Activated CD8-positive, alpha-beta memory T cell treated with anti-CD3 and anti-CD28 coated beads, Interleukin-2, amount 10 ng/mL, durations not matched to agents 7 days and 5 days (primary cell): ENCODE measurements at regions not wholly inside any gene's neighbourhood (a gene's known extent, or its start where the extent isn't known, plus 50 kb on each side); places are given as distances from the start of the nearest gene placed in this dataset.
A peak's percentile ranks its signal among the peaks of the same experiment; 100 is the strongest.

ENCODE experiments used
- ATAC-seq: fragments of 150-1000 bp; cut with Tn5 transposase; one replicate; pipeline ENCODE4 v1.10.0; 2021; ENCODE audit warnings: moderate library complexity
- CTCF ChIA-PET: fragments of 350-600 bp; sonication (Branson Sonifier 250); formaldehyde crosslinking; loops from one replicate; lab custom pipeline; 2021; ENCODE audit warnings: antibody characterized with exemption; lab: Charles Lee
- DNase-seq: peaks from one replicate; pipeline ENCODE4 v3.0.0-alpha.2; 2020
- H3K27ac Mint-ChIP-seq: one replicate; pipeline ENCODE4 v1.8.0; 2021; ENCODE audit warnings: mild to moderate bottlenecking, mixed read lengths
- H3K27me3 Mint-ChIP-seq: one replicate; pipeline ENCODE4 v1.8.0; 2021; ENCODE audit warnings: mixed read lengths
- H3K36me3 Mint-ChIP-seq: one replicate; pipeline ENCODE4 v1.8.0; 2021; ENCODE audit warnings: mild to moderate bottlenecking, mixed read lengths
- H3K4me1 Mint-ChIP-seq: one replicate; pipeline ENCODE4 v1.8.0; 2021; ENCODE audit warnings: mixed read lengths
- H3K4me3 Mint-ChIP-seq: one replicate; pipeline ENCODE4 v1.8.0; 2021; ENCODE audit warnings: mild to moderate bottlenecking, moderate library complexity, mixed read lengths
- H3K9me3 Mint-ChIP-seq: one replicate; pipeline ENCODE4 v1.8.0; 2022; ENCODE audit warnings: low read depth, mixed read lengths

DNA sequence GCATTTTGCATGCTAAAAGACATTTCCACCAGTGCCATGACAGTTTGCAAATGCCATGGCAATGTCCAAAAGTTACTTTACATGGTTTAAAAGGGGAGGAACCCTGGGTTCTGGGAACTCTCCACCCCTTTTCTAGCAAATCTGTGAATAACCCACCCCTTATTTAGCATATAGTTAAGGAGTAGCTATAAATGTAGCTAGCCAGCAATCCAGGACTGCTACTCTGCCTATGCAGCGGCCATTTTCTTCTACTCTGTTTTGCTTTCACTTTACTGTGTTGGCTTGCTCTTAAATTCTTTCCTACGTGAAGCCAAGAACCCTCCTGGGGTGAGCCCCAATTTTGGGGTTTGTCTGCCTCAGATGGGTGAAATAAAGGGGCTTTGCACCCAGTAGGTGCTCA, 141.0 kb downstream of the PTPN11 start:
- CTCF ChIA-PET = no interaction called here
- Mint-ChIP-seq H3K27me3 (peaks cover 4% of the 10 kb centered on the region), H3K9me3 (no peaks in the 10 kb centered on the region), H3K4me3 (no peak overlapping the region), H3K36me3 (no peaks in the 10 kb centered on the region), H3K27ac (no peak overlapping the region), H3K4me1 (no peaks in the 10 kb centered on the region)
- no peak for DNase-seq
- peak; percentile 47 for ATAC-seq

DNA sequence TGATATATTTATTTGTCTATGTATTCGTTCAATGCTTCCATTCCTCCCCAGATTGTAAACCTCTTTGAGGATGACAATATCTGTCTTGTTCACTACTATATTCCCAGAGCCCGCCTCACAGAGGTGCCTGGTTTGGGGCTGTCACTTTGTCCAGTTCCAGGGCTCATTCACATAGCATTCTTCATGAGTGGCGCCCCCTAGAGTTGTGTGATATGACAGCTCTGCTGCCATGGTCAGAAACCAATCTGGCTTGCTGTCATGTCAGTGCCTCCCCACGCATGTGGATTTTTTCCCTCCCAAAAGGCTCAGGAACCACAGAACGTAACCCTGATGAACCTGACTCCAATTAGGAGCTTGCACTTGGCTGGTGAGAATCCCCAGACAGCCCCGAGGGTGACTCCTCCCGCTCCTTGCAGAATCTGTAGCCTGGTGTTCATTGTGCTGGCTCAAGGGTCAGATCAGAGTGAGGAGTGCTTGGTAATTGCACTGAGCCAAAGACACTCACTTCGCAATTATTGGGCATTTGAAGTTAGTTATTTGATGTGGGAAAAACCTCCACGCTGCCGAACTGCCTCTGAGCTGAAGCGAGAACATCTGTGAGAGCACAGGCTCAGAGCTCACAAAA, 145.5 kb downstream of the PTPN11 start:
- ATAC-seq = no peak
- no peak overlapping the region for H3K4me3 Mint-ChIP-seq
- no peaks in the 10 kb centered on the region for H3K9me3 Mint-ChIP-seq
- H3K36me3 Mint-ChIP-seq = no peaks in the 10 kb centered on the region
- H3K27ac Mint-ChIP-seq = no peak overlapping the region
- CTCF ChIA-PET = no interaction called here
- DNase-seq = no peak
- peaks cover 15% of the 10 kb centered on the region for H3K27me3 Mint-ChIP-seq
- H3K4me1 Mint-ChIP-seq = no peaks in the 10 kb centered on the region

DNA sequence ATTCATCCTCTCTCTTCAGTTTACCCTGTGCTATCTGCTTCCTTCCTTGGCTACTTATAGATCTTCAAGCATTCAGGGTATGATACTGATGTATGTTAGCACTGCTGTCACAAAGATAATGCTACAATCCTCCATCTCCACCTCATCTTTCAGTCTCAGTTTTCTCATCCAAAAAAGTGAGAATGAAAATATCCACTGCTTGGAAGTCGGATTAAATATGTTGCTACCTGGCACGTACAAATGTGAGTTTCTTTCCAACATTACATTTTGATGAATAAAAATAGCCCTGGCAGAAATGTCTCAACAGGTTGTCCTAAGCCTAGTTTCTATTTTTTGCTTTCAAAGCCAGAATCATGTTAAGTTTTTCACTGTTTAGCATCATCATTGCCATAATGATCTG, 149.9 kb downstream of the PTPN11 start:
- no peaks in the 10 kb centered on the region for H3K4me1 Mint-ChIP-seq
- CTCF ChIA-PET = no interaction called here
- no peaks in the 10 kb centered on the region for H3K9me3 Mint-ChIP-seq
- H3K36me3 Mint-ChIP-seq = no peaks in the 10 kb centered on the region
- no peak for DNase-seq
- peaks cover 28% of the 10 kb centered on the region for H3K27me3 Mint-ChIP-seq
- ATAC-seq = no peak
- H3K4me3 Mint-ChIP-seq = no peak overlapping the region
- H3K27ac Mint-ChIP-seq = no peak overlapping the region

DNA sequence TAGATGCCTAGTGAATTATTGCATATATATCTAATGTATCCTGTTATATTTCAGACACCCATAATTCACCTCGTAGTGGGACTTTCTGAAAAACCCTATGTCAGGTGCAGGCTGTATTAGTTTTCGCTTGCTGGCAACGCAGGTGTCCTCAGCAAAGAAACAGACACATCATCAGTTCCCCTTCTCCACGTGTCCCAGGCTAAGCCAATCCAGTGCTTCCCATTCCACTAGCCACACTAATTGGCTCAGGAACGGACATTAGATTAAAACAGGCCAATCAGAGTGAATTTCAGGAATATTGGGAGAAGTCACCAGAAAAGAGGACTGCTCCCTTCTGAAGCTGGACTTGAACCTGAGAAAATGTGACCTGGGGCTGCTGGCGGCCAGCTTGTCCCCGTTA, 151.3 kb downstream of the PTPN11 start:
- CTCF ChIA-PET = no interaction called here
- no peak for ATAC-seq
- H3K27me3 Mint-ChIP-seq = peaks cover 30% of the 10 kb centered on the region
- no peaks in the 10 kb centered on the region for H3K4me1 Mint-ChIP-seq
- no peaks in the 10 kb centered on the region for H3K36me3 Mint-ChIP-seq
- no peak overlapping the region for H3K4me3 Mint-ChIP-seq
- no peak overlapping the region for H3K27ac Mint-ChIP-seq
- no peaks in the 10 kb centered on the region for H3K9me3 Mint-ChIP-seq
- DNase-seq = no peak

DNA sequence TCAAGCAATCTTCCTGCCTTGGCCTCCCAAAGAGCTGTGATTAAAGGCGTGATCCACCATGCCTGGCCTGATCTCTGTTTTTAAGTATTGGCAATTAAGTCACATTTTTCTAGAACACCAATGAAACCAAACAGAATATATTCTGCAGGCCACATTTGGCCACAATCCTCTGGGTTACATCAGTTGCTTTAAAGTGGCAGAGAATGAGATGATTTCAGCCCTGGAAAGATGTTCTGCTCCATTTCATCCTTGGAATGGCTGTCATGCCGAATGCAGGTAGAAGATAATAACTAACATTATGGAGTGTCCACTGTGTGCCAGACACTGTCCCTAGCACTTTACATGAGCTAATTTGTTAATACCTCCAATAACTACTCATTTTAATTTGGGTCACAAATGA, 154.4 kb downstream of the PTPN11 start:
- no peaks in the 10 kb centered on the region for H3K4me1 Mint-ChIP-seq
- peaks cover 41% of the 10 kb centered on the region for H3K27me3 Mint-ChIP-seq
- H3K27ac Mint-ChIP-seq = no peak overlapping the region
- CTCF ChIA-PET = no interaction called here
- DNase-seq (no peak), ATAC-seq (no peak)
- H3K4me3 Mint-ChIP-seq = no peak overlapping the region
- no peaks in the 10 kb centered on the region for H3K9me3 Mint-ChIP-seq
- no peaks in the 10 kb centered on the region for H3K36me3 Mint-ChIP-seq

DNA sequence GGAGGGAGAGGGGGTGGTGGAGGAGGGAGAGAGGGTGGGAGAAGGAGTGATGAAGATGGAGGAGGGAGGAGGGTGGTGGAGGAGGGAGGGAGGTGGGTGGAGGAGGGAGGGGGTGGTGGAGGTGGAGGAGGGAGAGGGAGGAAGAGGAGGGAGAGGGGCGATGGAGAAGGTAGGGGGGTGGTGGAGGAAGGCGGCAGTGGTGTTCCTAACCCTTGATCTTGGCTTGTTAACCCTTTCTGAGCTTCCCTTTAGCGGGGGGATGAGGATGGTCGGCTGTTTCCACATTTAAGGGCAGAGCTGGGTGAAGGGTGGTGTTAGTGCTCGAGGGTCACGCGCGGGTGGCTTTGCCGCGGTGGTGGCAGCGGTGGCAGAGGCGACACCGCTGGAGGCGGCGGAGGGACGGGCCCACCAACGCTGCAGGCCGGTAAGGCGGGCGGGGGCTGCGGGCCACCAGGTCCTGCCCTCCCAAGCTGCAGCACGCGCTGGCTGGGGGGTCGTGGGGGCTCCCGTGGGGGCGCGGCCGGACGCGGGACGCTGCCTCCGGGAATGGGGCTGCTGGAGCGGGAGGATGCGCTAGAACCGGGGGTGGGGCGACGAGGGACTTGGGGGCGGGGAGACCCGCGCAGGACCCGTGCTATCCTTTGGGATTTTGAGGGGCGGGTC, 156.3 kb downstream of the PTPN11 start:
- DNase-seq (no peak), ATAC-seq (no peak)
- Mint-ChIP-seq H3K27me3 (peaks cover 45% of the 10 kb centered on the region), H3K4me3 (no peak overlapping the region), H3K9me3 (no peaks in the 10 kb centered on the region), H3K4me1 (no peaks in the 10 kb centered on the region), H3K27ac (no peak overlapping the region), H3K36me3 (no peaks in the 10 kb centered on the region)
- CTCF ChIA-PET = no interaction called here

DNA sequence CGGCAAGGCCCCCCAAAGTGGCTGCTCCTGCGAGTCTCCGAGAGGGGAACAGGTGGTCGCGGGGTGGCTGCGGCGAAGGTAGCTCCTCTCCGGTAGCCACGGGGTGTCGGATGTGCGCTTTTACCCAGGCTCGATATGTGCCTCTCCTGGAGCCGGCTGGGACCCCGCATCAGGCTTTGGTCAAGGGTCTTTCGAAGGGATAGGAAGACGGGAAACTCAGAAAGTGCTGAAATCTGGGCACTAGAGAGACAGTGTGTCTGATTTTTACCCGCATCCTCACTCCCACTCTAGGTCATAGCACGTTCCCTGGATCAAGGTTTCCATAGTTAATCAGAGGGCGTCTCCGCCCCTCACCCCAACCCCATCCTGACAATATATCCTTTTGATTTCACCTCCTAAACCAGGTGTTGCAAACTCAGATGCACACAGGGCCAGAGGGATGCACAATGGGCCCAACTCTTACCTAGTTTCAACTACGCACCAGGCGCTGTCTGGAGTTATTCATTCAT, 156.9 kb downstream of the PTPN11 start:
- no peak overlapping the region for H3K27ac Mint-ChIP-seq
- CTCF ChIA-PET = no interaction called here
- no peaks in the 10 kb centered on the region for H3K4me1 Mint-ChIP-seq
- H3K4me3 Mint-ChIP-seq = no peak overlapping the region
- H3K9me3 Mint-ChIP-seq = no peaks in the 10 kb centered on the region
- DNase-seq (no peak), ATAC-seq (no peak)
- H3K27me3 Mint-ChIP-seq = peaks cover 45% of the 10 kb centered on the region
- H3K36me3 Mint-ChIP-seq = no peaks in the 10 kb centered on the region

DNA sequence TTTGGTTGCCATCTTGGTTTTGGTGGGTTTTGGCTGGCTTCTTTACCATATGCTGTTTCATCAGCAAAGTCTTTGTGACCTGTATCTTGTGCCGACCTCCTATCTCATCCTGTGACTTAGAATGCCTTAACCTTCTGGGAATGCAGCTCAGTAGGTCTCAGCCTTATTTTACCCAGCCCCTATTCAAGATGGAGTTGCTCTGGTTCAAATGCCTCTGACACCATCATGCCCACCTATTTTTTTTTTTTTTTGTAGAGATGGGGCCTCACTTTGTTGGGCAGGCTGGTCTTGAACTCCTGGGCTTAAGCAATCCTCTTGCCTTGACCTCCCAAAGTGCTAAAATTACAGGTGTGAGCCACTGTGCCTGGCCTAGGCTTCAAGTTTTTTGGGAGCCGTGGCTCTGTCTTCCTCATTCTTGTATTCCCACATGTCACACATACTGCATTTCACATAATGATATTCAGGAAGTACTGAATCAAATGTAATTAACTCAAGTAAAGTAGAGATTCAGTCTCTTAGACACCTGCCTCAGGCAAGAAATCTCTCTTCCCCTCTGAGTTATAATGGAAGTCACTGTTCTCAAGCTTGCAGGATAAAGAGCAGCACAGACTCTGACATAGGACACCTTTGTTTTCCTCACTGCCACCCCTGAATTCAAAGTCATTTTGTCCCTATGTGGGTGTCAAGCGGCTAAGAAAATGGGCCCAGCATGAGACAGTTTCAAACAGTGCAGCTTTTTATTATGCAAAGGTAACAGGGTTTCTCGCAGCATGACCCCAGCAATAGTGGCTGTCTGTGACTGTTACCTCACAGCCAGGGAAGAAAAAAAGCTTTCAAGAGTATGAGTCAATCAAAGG, 159.0 kb downstream of the PTPN11 start:
- H3K4me3 Mint-ChIP-seq = no peak overlapping the region
- CTCF ChIA-PET = no interaction called here

DNA sequence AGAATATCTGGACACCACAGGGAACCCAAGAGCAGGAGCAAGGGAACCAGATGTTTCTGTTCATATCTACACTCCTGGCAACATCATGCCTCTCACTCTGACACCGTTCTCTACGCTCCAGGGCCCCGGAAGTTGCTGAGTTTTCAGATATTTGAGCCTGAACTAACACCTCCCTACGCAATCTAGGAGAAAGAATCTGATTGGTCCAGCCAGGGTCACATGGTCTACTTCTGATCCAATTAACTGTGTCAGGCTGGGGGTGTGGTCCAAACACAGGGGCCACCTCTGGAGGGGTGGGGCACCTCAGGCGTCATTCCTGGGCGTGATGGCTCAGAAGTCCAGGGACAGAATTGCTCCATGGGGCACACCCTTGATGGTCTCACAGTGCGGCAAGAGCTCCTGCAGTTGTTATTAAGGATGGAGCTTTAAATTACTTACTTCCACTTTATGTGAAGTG, 165.5 kb downstream of the PTPN11 start:
- Mint-ChIP-seq H3K27ac (no peak overlapping the region), H3K4me1 (no peaks in the 10 kb centered on the region), H3K27me3 (peaks cover 16% of the 10 kb centered on the region), H3K9me3 (no peaks in the 10 kb centered on the region), H3K4me3 (no peak overlapping the region), H3K36me3 (no peaks in the 10 kb centered on the region)
- CTCF ChIA-PET = no interaction called here
- no peak for DNase-seq
- ATAC-seq = no peak

More for the DNA sequence above, 159.0 kb downstream of the PTPN11 start:
- no peak overlapping the region for H3K27ac Mint-ChIP-seq
- DNase-seq (no peak), ATAC-seq (no peak)
- H3K27me3 Mint-ChIP-seq = peaks cover 40% of the 10 kb centered on the region
- H3K4me1 Mint-ChIP-seq = no peaks in the 10 kb centered on the region
- H3K9me3 Mint-ChIP-seq = no peaks in the 10 kb centered on the region
- no peaks in the 10 kb centered on the region for H3K36me3 Mint-ChIP-seq

DNA sequence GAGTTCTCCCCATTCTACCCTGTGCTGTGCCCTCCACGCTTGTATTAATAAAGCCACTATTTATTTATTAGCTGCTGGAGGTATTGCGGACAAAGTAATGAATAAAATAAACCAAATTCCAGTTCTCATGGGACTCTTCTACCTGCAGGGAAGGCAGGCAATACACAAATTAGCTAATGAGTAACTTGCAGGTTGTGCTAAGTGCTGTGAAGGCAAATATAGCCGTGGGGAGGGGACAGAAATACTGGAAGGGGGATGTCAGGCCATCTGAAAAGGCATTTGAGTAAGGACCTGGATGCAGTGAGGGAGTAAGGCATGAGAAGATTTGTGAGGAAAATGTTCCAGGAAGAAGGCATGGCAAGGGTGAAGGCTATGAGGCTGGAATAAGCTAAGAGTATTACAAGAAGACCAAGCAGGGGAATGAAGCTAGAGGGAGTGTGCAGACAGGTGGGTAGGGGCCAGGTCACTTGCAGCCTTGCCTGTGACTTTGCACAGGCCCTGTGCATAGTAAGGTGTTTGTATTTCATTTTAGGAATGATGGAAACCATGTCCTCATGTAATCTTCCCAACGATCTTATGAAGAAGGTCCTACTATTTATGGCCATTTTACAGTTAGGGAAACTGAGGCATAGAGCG, 167.5 kb downstream of the PTPN11 start:
- no peak for DNase-seq
- CTCF ChIA-PET = no interaction called here
- Mint-ChIP-seq H3K27ac (no peak overlapping the region), H3K4me3 (no peak overlapping the region), H3K4me1 (no peaks in the 10 kb centered on the region), H3K27me3 (peaks cover 14% of the 10 kb centered on the region), H3K36me3 (no peaks in the 10 kb centered on the region), H3K9me3 (no peaks in the 10 kb centered on the region)
- ATAC-seq = no peak

DNA sequence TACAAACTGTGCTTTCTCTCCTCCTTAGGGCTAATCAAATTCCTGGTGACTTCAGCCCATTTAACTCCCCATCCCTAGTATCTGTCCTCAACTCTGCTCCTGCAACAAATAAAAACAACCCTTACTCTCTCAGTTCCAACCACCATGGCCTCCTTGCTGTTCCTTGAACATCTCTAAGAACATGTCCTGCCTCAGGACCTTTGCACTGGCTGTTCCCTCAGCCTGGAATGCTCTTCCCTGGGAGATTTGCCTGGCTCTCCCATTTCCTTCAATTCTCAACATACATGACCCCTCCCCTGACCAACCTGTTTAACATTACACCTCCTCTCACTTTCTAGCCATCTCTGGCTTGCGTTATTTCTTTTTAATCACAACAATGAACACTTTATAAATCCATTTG, 170.5 kb downstream of the PTPN11 start:
- DNase-seq = no peak
- Mint-ChIP-seq H3K4me1 (no peaks in the 10 kb centered on the region), H3K9me3 (no peaks in the 10 kb centered on the region), H3K27ac (no peak overlapping the region), H3K4me3 (no peak overlapping the region), H3K27me3 (peaks cover 13% of the 10 kb centered on the region), H3K36me3 (no peaks in the 10 kb centered on the region)
- CTCF ChIA-PET = no interaction called here
- ATAC-seq = no peak

DNA sequence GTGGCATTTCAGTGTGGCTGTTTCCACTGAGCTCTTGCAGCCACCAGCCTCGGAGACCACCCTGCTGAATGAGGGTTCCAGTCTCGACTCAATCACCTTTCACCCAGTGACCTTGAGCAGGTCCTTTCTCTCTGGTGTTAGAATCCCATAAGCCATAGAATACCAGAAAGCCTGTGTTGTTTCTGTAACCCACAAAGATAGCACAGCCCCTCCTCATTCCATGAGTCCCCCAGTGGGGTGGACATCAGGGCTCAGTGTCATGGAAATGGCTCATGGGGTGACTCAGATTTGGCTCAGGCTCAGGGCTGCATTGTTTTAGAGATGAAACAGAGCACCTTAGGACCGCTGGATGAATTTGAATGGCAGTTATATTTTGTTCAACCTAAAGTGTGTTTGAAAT, 171.5 kb downstream of the PTPN11 start:
- ATAC-seq (no peak), DNase-seq (no peak)
- no peaks in the 10 kb centered on the region for H3K9me3 Mint-ChIP-seq
- no peak overlapping the region for H3K4me3 Mint-ChIP-seq
- H3K27ac Mint-ChIP-seq = no peak overlapping the region
- no peaks in the 10 kb centered on the region for H3K4me1 Mint-ChIP-seq
- no peaks in the 10 kb centered on the region for H3K36me3 Mint-ChIP-seq
- H3K27me3 Mint-ChIP-seq = peaks cover 20% of the 10 kb centered on the region
- CTCF ChIA-PET = no interaction called here

DNA sequence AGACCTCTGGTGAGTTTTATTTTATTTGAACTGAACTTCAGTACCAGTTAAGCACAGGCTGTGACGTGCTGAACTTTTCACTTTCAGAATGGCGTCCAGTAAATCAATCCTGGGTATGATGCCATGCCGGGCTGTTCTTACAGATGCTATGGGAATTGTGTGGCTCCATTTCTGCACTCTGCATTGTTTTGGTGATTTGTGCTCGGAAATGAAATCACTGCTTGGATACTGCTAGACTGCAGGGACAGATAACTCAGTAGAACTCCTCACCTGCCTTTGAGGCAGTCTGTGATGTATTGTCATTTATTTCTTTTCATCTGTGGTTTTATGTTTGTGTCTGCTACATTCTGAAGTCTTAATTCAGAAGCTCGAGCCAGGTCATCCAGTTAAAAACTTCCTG, 172.7 kb downstream of the PTPN11 start:
- CTCF ChIA-PET = no interaction called here
- H3K36me3 Mint-ChIP-seq = no peaks in the 10 kb centered on the region
- no peak overlapping the region for H3K27ac Mint-ChIP-seq
- DNase-seq = no peak
- no peaks in the 10 kb centered on the region for H3K9me3 Mint-ChIP-seq
- H3K4me3 Mint-ChIP-seq = no peak overlapping the region
- peaks cover 22% of the 10 kb centered on the region for H3K27me3 Mint-ChIP-seq
- no peaks in the 10 kb centered on the region for H3K4me1 Mint-ChIP-seq
- ATAC-seq = no peak
